ENCODE measurements at regions not wholly inside any gene's neighbourhood (a gene's known extent, or its start where the extent isn't known, plus 50 kb on each side); places are given as distances from the start of the nearest gene placed in this dataset.

DNA sequence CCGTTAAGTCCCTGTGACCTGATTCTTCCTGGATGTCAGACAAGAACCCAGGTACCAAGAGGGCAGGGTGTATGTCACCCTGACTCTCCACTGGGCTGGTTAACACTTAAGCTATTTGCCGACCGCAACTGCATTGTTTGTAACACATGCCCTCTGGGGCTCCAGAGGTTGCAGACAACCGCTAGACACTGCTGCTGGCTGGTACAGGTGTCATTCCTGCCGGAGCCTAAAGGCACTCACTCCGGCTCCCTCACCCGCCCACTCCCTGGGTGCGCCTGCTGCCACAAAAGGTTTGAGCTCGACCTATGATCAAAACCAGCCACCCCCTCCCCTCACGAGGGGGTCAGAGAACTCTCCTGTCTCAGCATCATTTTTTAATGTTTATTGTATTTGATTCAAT, 208.2 kb downstream of the FAT4 start:
- H3K36me3 ChIP-seq (ENCODE audit: control insufficient read depth in 4 of 4, insufficient read depth in 3 of 4, low read depth in 1 of 4, low read length in 3 of 4) = no peaks in the 10 kb centered on the region
- no peak for TF ChIP-seq JUND (IDR thresholded peaks at IDR 0.05)
- no peak for TF ChIP-seq NR2F2 (IDR thresholded peaks at IDR 0.05)
- TF ChIP-seq TAF1 (conservative IDR thresholded peaks at IDR 0.05) = no peak
- TF ChIP-seq RAD21 (IDR thresholded peaks at IDR 0.05) = no peak
- no peak for TF ChIP-seq RXRA (IDR thresholded peaks at IDR 0.05)
- TF ChIP-seq, protein P1, sequence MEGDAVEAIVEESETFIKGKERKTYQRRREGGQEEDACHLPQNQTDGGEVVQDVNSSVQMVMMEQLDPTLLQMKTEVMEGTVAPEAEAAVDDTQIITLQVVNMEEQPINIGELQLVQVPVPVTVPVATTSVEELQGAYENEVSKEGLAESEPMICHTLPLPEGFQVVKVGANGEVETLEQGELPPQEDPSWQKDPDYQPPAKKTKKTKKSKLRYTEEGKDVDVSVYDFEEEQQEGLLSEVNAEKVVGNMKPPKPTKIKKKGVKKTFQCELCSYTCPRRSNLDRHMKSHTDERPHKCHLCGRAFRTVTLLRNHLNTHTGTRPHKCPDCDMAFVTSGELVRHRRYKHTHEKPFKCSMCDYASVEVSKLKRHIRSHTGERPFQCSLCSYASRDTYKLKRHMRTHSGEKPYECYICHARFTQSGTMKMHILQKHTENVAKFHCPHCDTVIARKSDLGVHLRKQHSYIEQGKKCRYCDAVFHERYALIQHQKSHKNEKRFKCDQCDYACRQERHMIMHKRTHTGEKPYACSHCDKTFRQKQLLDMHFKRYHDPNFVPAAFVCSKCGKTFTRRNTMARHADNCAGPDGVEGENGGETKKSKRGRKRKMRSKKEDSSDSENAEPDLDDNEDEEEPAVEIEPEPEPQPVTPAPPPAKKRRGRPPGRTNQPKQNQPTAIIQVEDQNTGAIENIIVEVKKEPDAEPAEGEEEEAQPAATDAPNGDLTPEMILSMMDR (IDR thresholded peaks at IDR 0.05; ENCODE audit: low read depth, low read length, missing input control) = no peak
- no peak for TF ChIP-seq EGR1 (IDR thresholded peaks at IDR 0.05; ENCODE audit: low read depth in 2 of 2)
- TF ChIP-seq, protein P2, sequence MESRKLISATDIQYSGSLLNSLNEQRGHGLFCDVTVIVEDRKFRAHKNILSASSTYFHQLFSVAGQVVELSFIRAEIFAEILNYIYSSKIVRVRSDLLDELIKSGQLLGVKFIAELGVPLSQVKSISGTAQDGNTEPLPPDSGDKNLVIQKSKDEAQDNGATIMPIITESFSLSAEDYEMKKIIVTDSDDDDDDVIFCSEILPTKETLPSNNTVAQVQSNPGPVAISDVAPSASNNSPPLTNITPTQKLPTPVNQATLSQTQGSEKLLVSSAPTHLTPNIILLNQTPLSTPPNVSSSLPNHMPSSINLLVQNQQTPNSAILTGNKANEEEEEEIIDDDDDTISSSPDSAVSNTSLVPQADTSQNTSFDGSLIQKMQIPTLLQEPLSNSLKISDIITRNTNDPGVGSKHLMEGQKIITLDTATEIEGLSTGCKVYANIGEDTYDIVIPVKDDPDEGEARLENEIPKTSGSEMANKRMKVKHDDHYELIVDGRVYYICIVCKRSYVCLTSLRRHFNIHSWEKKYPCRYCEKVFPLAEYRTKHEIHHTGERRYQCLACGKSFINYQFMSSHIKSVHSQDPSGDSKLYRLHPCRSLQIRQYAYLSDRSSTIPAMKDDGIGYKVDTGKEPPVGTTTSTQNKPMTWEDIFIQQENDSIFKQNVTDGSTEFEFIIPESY (IDR thresholded peaks at IDR 0.05) = no peak
- no peak for TF ChIP-seq SP1 (IDR thresholded peaks at IDR 0.05)
- TF ChIP-seq HNF4A (conservative IDR thresholded peaks at IDR 0.05) = no peak
- TF ChIP-seq YY1 (IDR thresholded peaks at IDR 0.05) = no peak
- TF ChIP-seq, protein P3, sequence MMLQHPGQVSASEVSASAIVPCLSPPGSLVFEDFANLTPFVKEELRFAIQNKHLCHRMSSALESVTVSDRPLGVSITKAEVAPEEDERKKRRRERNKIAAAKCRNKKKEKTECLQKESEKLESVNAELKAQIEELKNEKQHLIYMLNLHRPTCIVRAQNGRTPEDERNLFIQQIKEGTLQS (IDR thresholded peaks at IDR 0.05) = no peak
- TF ChIP-seq HNF4G (IDR thresholded peaks at IDR 0.05) = no peak
- TF ChIP-seq, protein P4, sequence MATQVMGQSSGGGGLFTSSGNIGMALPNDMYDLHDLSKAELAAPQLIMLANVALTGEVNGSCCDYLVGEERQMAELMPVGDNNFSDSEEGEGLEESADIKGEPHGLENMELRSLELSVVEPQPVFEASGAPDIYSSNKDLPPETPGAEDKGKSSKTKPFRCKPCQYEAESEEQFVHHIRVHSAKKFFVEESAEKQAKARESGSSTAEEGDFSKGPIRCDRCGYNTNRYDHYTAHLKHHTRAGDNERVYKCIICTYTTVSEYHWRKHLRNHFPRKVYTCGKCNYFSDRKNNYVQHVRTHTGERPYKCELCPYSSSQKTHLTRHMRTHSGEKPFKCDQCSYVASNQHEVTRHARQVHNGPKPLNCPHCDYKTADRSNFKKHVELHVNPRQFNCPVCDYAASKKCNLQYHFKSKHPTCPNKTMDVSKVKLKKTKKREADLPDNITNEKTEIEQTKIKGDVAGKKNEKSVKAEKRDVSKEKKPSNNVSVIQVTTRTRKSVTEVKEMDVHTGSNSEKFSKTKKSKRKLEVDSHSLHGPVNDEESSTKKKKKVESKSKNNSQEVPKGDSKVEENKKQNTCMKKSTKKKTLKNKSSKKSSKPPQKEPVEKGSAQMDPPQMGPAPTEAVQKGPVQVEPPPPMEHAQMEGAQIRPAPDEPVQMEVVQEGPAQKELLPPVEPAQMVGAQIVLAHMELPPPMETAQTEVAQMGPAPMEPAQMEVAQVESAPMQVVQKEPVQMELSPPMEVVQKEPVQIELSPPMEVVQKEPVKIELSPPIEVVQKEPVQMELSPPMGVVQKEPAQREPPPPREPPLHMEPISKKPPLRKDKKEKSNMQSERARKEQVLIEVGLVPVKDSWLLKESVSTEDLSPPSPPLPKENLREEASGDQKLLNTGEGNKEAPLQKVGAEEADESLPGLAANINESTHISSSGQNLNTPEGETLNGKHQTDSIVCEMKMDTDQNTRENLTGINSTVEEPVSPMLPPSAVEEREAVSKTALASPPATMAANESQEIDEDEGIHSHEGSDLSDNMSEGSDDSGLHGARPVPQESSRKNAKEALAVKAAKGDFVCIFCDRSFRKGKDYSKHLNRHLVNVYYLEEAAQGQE (IDR thresholded peaks at IDR 0.05) = no peak
- no peak for TF ChIP-seq FOXA2 (IDR thresholded peaks at IDR 0.05)
- no peak overlapping the region for H3K4me3 ChIP-seq (ENCODE audit: low read depth in 1 of 3, low read length in 3 of 3)
- H3K4me1 ChIP-seq (ENCODE audit: control insufficient read depth in 4 of 4, insufficient read depth in 4 of 4, low read length in 3 of 4) = no peaks in the 10 kb centered on the region
- no peaks in the 10 kb centered on the region for H3K9me3 ChIP-seq (ENCODE audit: control insufficient read depth in 4 of 4, low read length in 3 of 4)
- no peak for DNase-seq (ENCODE audit: low spot score)
- no peak overlapping the region for H3K27ac ChIP-seq (ENCODE audit: low read depth in 1 of 2, low read length in 2 of 2)
- no peak overlapping the region for H3K9ac ChIP-seq (ENCODE audit: low read depth in 1 of 2, low read length in 2 of 2)
- H3K27me3 ChIP-seq (ENCODE audit: control insufficient read depth in 4 of 4, insufficient read depth in 4 of 4, low read length in 3 of 4) = no peaks in the 10 kb centered on the region
- 71% methylated on average over 10 of the region's 10 CpGs for WGBS

GRCh38 chr4:125526420-125526819, 211.7 kb downstream of the FAT4 start:
- Histone ChIP-seq H3K4me3 (ENCODE audit: low read depth in 1 of 3, low read length in 3 of 3) (no peak overlapping the region), H3K36me3 (ENCODE audit: control insufficient read depth in 4 of 4, insufficient read depth in 3 of 4, low read depth in 1 of 4, low read length in 3 of 4) (no peaks in the 10 kb centered on the region), H3K27me3 (ENCODE audit: control insufficient read depth in 4 of 4, insufficient read depth in 4 of 4, low read length in 3 of 4) (no peaks in the 10 kb centered on the region), H3K9me3 (ENCODE audit: control insufficient read depth in 4 of 4, low read length in 3 of 4) (no peaks in the 10 kb centered on the region), H3K9ac (ENCODE audit: low read depth in 1 of 2, low read length in 2 of 2) (no peak overlapping the region), H3K27ac (ENCODE audit: low read depth in 1 of 2, low read length in 2 of 2) (no peak overlapping the region), H3K4me1 (ENCODE audit: control insufficient read depth in 4 of 4, insufficient read depth in 4 of 4, low read length in 3 of 4) (no peaks in the 10 kb centered on the region)
- TF ChIP-seq, protein P4 (IDR thresholded peaks at IDR 0.05) = no peak
- no peak for TF ChIP-seq SP1 (IDR thresholded peaks at IDR 0.05)
- no peak for TF ChIP-seq HNF4G (IDR thresholded peaks at IDR 0.05)
- no peak for TF ChIP-seq RXRA (IDR thresholded peaks at IDR 0.05)
- TF ChIP-seq, protein P1 (IDR thresholded peaks at IDR 0.05; ENCODE audit: low read depth, low read length, missing input control) = no peak
- TF ChIP-seq JUND (IDR thresholded peaks at IDR 0.05) = no peak
- TF ChIP-seq FOXA1 (IDR thresholded peaks at IDR 0.05) = no peak
- no peak for TF ChIP-seq RAD21 (IDR thresholded peaks at IDR 0.05)
- TF ChIP-seq, protein P3 (IDR thresholded peaks at IDR 0.05) = no peak
- no peak for TF ChIP-seq FOXA2 (IDR thresholded peaks at IDR 0.05)
- no peak for DNase-seq (ENCODE audit: low spot score)
- 81% methylated on average over 2 of the region's 2 CpGs for WGBS
